ENCODE measurements at regions not wholly inside any gene's neighbourhood (a gene's known extent, or its start where the extent isn't known, plus 50 kb on each side); places are given as distances from the start of the nearest gene placed in this dataset.

DNA sequence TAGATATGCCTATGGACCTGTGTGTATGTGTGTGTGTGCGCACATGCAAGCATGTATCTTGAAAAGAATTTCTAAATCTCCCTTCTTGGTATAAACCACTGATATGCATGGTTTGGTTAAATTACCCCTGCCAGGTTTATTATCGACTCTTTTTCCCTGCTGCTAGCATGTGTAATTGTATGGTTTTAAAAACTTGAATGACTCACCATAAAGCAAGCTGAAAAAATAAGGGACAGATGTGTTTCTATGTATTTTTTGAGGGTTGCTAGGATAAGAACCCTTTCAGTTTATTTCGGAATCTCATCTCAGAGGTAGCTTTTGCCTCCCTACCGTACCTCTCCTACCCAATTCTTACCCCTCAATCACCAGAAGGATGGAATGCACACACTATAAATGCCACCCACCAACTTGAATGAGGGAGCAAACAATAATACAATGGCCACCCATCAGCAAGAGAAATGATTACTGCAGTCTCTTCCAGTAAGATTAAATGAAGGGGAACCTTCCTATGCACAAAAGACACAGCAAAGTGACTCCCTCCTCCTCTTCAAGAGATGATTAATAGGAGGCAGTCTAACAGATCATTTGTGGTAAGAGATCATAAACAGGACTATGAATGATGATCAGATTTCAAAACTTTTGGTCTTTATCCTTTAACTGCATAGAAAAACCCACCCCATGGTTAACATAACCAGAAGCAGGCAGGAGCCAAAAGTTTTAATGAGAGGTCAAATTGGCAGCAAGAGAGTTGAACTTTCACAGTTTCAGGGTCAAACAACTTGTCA, 357.2 kb downstream of the SATB2 start (continued):
- TF ChIP-seq ZNF488 (tag by site-specific recombination; IDR thresholded peaks at IDR 0.05) (peak; percentile 63; the same call in 1 of the 2 replicates), PRDM6 (tag by site-specific recombination; IDR thresholded peaks at IDR 0.05) (peak; percentile 10; the same call in 1 of the 2 replicates), ZNF529 (tag by site-specific recombination; IDR thresholded peaks at IDR 0.05; ENCODE audit: insufficient replicate concordance) (no peak), ZEB2 (tag by site-specific recombination; IDR thresholded peaks at IDR 0.05) (no peak), ZXDB (tag by site-specific recombination; IDR thresholded peaks at IDR 0.05) (no peak), PRDM1 (tag by site-specific recombination; IDR thresholded peaks at IDR 0.05) (no peak)
- TF ChIP-seq, protein P1, sequence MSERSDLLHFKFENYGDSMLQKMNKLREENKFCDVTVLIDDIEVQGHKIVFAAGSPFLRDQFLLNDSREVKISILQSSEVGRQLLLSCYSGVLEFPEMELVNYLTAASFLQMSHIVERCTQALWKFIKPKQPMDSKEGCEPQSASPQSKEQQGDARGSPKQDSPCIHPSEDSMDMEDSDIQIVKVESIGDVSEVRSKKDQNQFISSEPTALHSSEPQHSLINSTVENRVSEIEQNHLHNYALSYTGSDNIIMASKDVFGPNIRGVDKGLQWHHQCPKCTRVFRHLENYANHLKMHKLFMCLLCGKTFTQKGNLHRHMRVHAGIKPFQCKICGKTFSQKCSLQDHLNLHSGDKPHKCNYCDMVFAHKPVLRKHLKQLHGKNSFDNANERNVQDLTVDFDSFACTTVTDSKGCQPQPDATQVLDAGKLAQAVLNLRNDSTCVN (tag by site-specific recombination; optimal IDR thresholded peaks at IDR 0.05) = no peak

DNA sequence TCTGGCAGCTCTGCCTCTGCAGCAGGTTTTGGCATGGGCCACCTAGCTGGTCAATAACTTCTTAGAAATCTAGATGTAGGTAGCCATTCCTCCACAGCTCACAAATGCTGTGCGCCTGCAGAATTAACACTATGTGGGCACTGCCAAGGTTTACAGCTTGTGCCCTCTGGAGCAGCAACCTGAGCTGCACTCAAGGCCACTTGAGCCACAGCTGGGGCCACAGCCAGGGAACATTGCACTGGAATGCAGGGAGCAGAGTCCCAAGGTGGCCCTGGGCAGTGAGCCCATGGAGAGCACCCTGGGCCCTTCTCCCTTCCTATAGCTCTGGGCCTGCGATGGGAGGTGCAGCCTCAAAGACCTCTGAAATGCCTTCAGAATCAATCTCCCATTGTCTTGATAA, 365.3 kb downstream of the SATB2 start:
- no peak overlapping the region for H3K27ac ChIP-seq (ENCODE audit: extremely low read depth, low read depth, low read length)
- CTCF ChIA-PET = interaction anchor here (0.9 kb wide), 1 partner anchor 11 kb away, joined by 4 read pairs; no protein-coding TSS in a partner anchor
- H3K4me3 ChIP-seq (ENCODE audit: low read depth, low read length) = no peak overlapping the region
- POLR2A ChIA-PET = no interaction called here
- no peaks in the 10 kb centered on the region for H3K36me3 ChIP-seq (ENCODE audit: control insufficient read depth in 2 of 2, insufficient read depth in 1 of 2, low read length in 2 of 2)
- H3K9me3 ChIP-seq (ENCODE audit: control insufficient read depth, insufficient read depth, low read depth, low read length) = no peaks in the 10 kb centered on the region
- H3K4me1 ChIP-seq (ENCODE audit: control insufficient read depth, insufficient read depth, low read length) = no peaks in the 10 kb centered on the region
- TF ChIP-seq, protein P2, sequence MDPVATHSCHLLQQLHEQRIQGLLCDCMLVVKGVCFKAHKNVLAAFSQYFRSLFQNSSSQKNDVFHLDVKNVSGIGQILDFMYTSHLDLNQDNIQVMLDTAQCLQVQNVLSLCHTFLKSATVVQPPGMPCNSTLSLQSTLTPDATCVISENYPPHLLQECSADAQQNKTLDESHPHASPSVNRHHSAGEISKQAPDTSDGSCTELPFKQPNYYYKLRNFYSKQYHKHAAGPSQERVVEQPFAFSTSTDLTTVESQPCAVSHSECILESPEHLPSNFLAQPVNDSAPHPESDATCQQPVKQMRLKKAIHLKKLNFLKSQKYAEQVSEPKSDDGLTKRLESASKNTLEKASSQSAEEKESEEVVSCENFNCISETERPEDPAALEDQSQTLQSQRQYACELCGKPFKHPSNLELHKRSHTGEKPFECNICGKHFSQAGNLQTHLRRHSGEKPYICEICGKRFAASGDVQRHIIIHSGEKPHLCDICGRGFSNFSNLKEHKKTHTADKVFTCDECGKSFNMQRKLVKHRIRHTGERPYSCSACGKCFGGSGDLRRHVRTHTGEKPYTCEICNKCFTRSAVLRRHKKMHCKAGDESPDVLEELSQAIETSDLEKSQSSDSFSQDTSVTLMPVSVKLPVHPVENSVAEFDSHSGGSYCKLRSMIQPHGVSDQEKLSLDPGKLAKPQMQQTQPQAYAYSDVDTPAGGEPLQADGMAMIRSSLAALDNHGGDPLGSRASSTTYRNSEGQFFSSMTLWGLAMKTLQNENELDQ (tag by site-specific recombination; IDR thresholded peaks at IDR 0.05; ENCODE audit: low read depth) = no peak
- no peak for TF ChIP-seq ZNF391 (tag by site-specific recombination; IDR thresholded peaks at IDR 0.05; ENCODE audit: borderline replicate concordance, low read depth)

- CTCF ChIA-PET = no interaction called here
- Histone ChIP-seq H3K36me3 (ENCODE audit: control insufficient read depth in 2 of 2, insufficient read depth in 1 of 2, low read length in 2 of 2) (no peaks in the 10 kb centered on the region), H3K4me3 (ENCODE audit: low read depth, low read length) (no peak overlapping the region), H3K4me1 (ENCODE audit: control insufficient read depth, insufficient read depth, low read length) (no peaks in the 10 kb centered on the region), H3K9me3 (ENCODE audit: control insufficient read depth, insufficient read depth, low read depth, low read length) (no peaks in the 10 kb centered on the region), H3K27ac (ENCODE audit: extremely low read depth, low read depth, low read length) (no peak overlapping the region)
- TF ChIP-seq KLF9 (tag by site-specific recombination; IDR thresholded peaks at IDR 0.05; ENCODE audit: low read depth) (no peak), ZSCAN30 (tag by site-specific recombination; IDR thresholded peaks at IDR 0.05) (no peak), WT1 (tag by site-specific recombination; IDR thresholded peaks at IDR 0.05) (no peak), ZBTB48 (tag by site-specific recombination; IDR thresholded peaks at IDR 0.05) (no peak)
- POLR2A ChIA-PET = no interaction called here
Measured at GRCh38 chr2:199085261-199085660, 372.5 kb downstream of the SATB2 start.
